DND-41 (cell line): ENCODE measurements at regions not wholly inside any gene's neighbourhood (a gene's known extent, or its start where the extent isn't known, plus 50 kb on each side); places are given as distances from the start of the nearest gene placed in this dataset.

Experiments
- CTCF ChIP-seq: IDR thresholded peaks from 2 replicates; pipeline ENCODE4 v1.5.1; 2012; ENCODE audit warnings: borderline replicate concordance, low read length, moderate library complexity, mild to moderate bottlenecking; ENCODE audit not compliant: poor library complexity, severe bottlenecking; ENCODE audit errors: extremely low read depth
- EZH2 ChIP-seq: IDR thresholded peaks from 3 replicates; pipeline ENCODE4 v1.6.1; 2012; ENCODE audit warnings: borderline replicate concordance, low read depth, mild to moderate bottlenecking, moderate library complexity, low read length, inconsistent platforms; ENCODE audit not compliant: severe bottlenecking

GRCh38 chr13:108428691-108429090 is 159.2 kb downstream of the TNFSF13B start:
- no peak for TF ChIP-seq CTCF
- no peak for TF ChIP-seq EZH2
